Fibroblast of lung (primary cell): ENCODE measurements at regions not wholly inside any gene's neighbourhood (a gene's known extent, or its start where the extent isn't known, plus 50 kb on each side); places are given as distances from the start of the nearest gene placed in this dataset.

ENCODE experiments used
- DNase-seq, 2 donors: peaks; one replicate each; pipeline versions ENCODE4 v3.0.0 to v3.0.0-alpha.2; 2010; ENCODE audit warnings: low read depth in 2 of 2
- H2AFZ ChIP-seq: 2 replicates; pipeline ENCODE4 v1.5.1; 2012; ENCODE audit warnings: low read length, control low read depth, inconsistent platforms
- H3K27ac ChIP-seq: 2 replicates; pipeline ENCODE4 v1.5.1; 2011; ENCODE audit warnings: low read length, control low read depth; ENCODE audit not compliant: insufficient read depth
- H3K27me3 ChIP-seq: 2 replicates; pipeline ENCODE4 v1.5.1; 2011; ENCODE audit warnings: mild to moderate bottlenecking, low read length; ENCODE audit not compliant: control insufficient read depth, insufficient read depth
- H3K36me3 ChIP-seq: 2 replicates; pipeline ENCODE4 v1.5.1; 2011; ENCODE audit warnings: low read length; ENCODE audit not compliant: control insufficient read depth, insufficient read depth
- H3K4me1 ChIP-seq: 2 replicates; pipeline ENCODE4 v1.5.1; 2011; ENCODE audit warnings: low read length; ENCODE audit not compliant: control insufficient read depth, insufficient read depth; ENCODE audit errors: extremely low read depth
- H3K4me2 ChIP-seq: 2 replicates; pipeline ENCODE4 v1.5.1; 2011; ENCODE audit warnings: low read length, control low read depth; ENCODE audit not compliant: insufficient read depth; ENCODE audit errors: extremely low read depth
- H3K4me3 ChIP-seq, 4 experiments: fragments of 200-600 bp in 1 of 4; sonication (generic) in 1 of 4; replicated peaks in 1 of 4; 2 replicates each; pipeline ENCODE4 v1.5.1; 2011 to 2016; ENCODE audit warnings: low read length in 4 of 4, low read depth in 3 of 4, mild to moderate bottlenecking in 3 of 4, control low read depth in 2 of 4, inconsistent platforms in 1 of 4, mixed read lengths in 1 of 4; ENCODE audit not compliant: insufficient read depth in 1 of 4; ENCODE audit errors: control extremely low read depth in 1 of 4
- H3K79me2 ChIP-seq: 2 replicates; pipeline ENCODE4 v1.5.1; 2012; ENCODE audit warnings: mild to moderate bottlenecking, low read length, inconsistent platforms; ENCODE audit not compliant: control insufficient read depth, insufficient read depth
- H3K9ac ChIP-seq: 2 replicates; pipeline ENCODE4 v1.5.1; 2011; ENCODE audit warnings: mild to moderate bottlenecking, low read length, control low read depth; ENCODE audit not compliant: insufficient read depth
- H3K9me3 ChIP-seq: 2 replicates; pipeline ENCODE4 v1.5.1; 2012; ENCODE audit warnings: low read depth, low read length; ENCODE audit not compliant: control insufficient read depth, insufficient read depth
- H4K20me1 ChIP-seq: 2 replicates; pipeline ENCODE4 v1.5.1; 2011; ENCODE audit warnings: low read length; ENCODE audit not compliant: control insufficient read depth, insufficient read depth; ENCODE audit errors: extremely low read depth
- CTCF ChIP-seq, 2 donors: IDR thresholded peaks in 1 of 2; conservative IDR thresholded peaks in 1 of 2; 1 replicate in 1 of 2; 2 replicates in 1 of 2; pipeline ENCODE4 v1.5.1; 2011 to 2012; ENCODE audit warnings: low read length in 2 of 2, control low read depth in 1 of 2, inconsistent platforms in 1 of 2, low read depth in 1 of 2, mild to moderate bottlenecking in 1 of 2
- EZH2 ChIP-seq: IDR thresholded peaks from 2 replicates; pipeline ENCODE4 v1.5.1; 2012; ENCODE audit warnings: low read length, control low read depth, mild to moderate bottlenecking; ENCODE audit errors: missing control alignments

- no peak overlapping the region for H3K4me3 ChIP-seq
- DNase-seq, result no peak
- no peaks in the 10 kb centered on the region for H3K36me3 ChIP-seq
- no peak overlapping the region for H3K4me2 ChIP-seq
- no peaks in the 10 kb centered on the region for H3K9me3 ChIP-seq
- H3K9ac ChIP-seq, result no peak overlapping the region
- H3K4me1 ChIP-seq, result no peaks in the 10 kb centered on the region
- no peaks in the 10 kb centered on the region for H3K79me2 ChIP-seq
- no peaks in the 10 kb centered on the region for H4K20me1 ChIP-seq
- TF ChIP-seq CTCF (conservative IDR thresholded peaks at IDR 0.05 in 1 of 2, IDR thresholded peaks at IDR 0.05 in 1 of 2; ENCODE audit: low read depth in 1 of 2, low read length in 2 of 2) (no peak), EZH2 (no peak)
- no peak overlapping the region for H2AFZ ChIP-seq
- no peak overlapping the region for H3K27ac ChIP-seq
- no peaks in the 10 kb centered on the region for H3K27me3 ChIP-seq
Observed at GRCh38 chr18:65955747-65956146, 204.9 kb downstream of the CDH7 start.

GRCh38 chr18:65954372-65954771, 203.6 kb downstream of the CDH7 start:
- Histone ChIP-seq H3K4me3 (no peak overlapping the region), H3K36me3 (no peaks in the 10 kb centered on the region), H4K20me1 (no peaks in the 10 kb centered on the region), H3K4me1 (no peaks in the 10 kb centered on the region), H2AFZ (no peak overlapping the region), H3K79me2 (no peaks in the 10 kb centered on the region), H3K27me3 (no peaks in the 10 kb centered on the region), H3K9me3 (no peaks in the 10 kb centered on the region), H3K4me2 (no peak overlapping the region), H3K27ac (no peak overlapping the region), H3K9ac (no peak overlapping the region)
- TF ChIP-seq EZH2 (no peak), CTCF (conservative IDR thresholded peaks at IDR 0.05 in 1 of 2, IDR thresholded peaks at IDR 0.05 in 1 of 2; ENCODE audit: low read depth in 1 of 2, low read length in 2 of 2) (no peak)
- DNase-seq, result no peak

- Histone ChIP-seq H3K9me3 (no peaks in the 10 kb centered on the region), H3K79me2 (no peaks in the 10 kb centered on the region), H3K4me2 (no peak overlapping the region), H3K4me1 (no peaks in the 10 kb centered on the region), H3K36me3 (no peaks in the 10 kb centered on the region), H4K20me1 (no peaks in the 10 kb centered on the region), H3K4me3 (no peak overlapping the region), H3K27me3 (no peaks in the 10 kb centered on the region), H3K27ac (no peak overlapping the region), H3K9ac (no peak overlapping the region), H2AFZ (no peak overlapping the region)
- DNase-seq, result no peak
- TF ChIP-seq CTCF (conservative IDR thresholded peaks at IDR 0.05 in 1 of 2, IDR thresholded peaks at IDR 0.05 in 1 of 2; ENCODE audit: low read depth in 1 of 2, low read length in 2 of 2) (no peak), EZH2 (no peak)
Observed at GRCh38 chr18:65946777-65947176, 196.0 kb downstream of the CDH7 start.
